GM21529 (cell line): ENCODE measurements at regions not wholly inside any gene's neighbourhood (a gene's known extent, or its start where the extent isn't known, plus 50 kb on each side); places are given as distances from the start of the nearest gene placed in this dataset.

Experiments used
- ATAC-seq: cut with Tn5 transposase; IDR thresholded peaks from one replicate; pipeline ENCODE4 v1.9.1; 2021; ENCODE audit not compliant: unreplicated experiment

GRCh38 chr5:93072831-93073459 lies 508.1 kb downstream of the NR2F1-AS1 start:
- no peak for ATAC-seq

- ATAC-seq = no peak
Measured at GRCh38 chr5:93071710-93072109, 509.3 kb downstream of the NR2F1-AS1 start.

GRCh38 chr5:93070938-93071337 lies 510.1 kb downstream of the NR2F1-AS1 start:
- ATAC-seq = no peak

- ATAC-seq = no peak
Measured at GRCh38 chr5:93069276-93069675, 511.7 kb downstream of the NR2F1-AS1 start.

GRCh38 chr5:93062548-93062947 lies 518.5 kb downstream of the NR2F1-AS1 start:
- no peak for ATAC-seq

- ATAC-seq = no peak
Measured at GRCh38 chr5:93058309-93058708, 522.7 kb downstream of the NR2F1-AS1 start.

GRCh38 chr5:93057311-93057710 lies 523.7 kb downstream of the NR2F1-AS1 start:
- no peak for ATAC-seq

- no peak for ATAC-seq
Measured at GRCh38 chr5:93055971-93056370, 525.0 kb downstream of the NR2F1-AS1 start.

- ATAC-seq = no peak
Measured at GRCh38 chr5:93055561-93055960, 525.5 kb downstream of the NR2F1-AS1 start.

- ATAC-seq = no peak
Measured at GRCh38 chr5:93054424-93055163, 526.4 kb downstream of the NR2F1-AS1 start.

GRCh38 chr5:93053825-93054224 lies 527.2 kb downstream of the NR2F1-AS1 start:
- no peak for ATAC-seq

GRCh38 chr5:93048858-93049257 lies 532.2 kb downstream of the NR2F1-AS1 start:
- no peak for ATAC-seq

- no peak for ATAC-seq
Measured at GRCh38 chr5:93044859-93045666, 536.0 kb downstream of the NR2F1-AS1 start.

GRCh38 chr5:93039888-93040287 lies 541.1 kb downstream of the NR2F1-AS1 start:
- ATAC-seq = no peak

GRCh38 chr5:93034621-93035590 lies 546.1 kb downstream of the NR2F1-AS1 start:
- no peak for ATAC-seq

- ATAC-seq = no peak
Measured at GRCh38 chr5:93022796-93023447, 558.1 kb downstream of the NR2F1-AS1 start.

GRCh38 chr5:93022211-93022610 lies 558.8 kb downstream of the NR2F1-AS1 start:
- no peak for ATAC-seq

- no peak for ATAC-seq
Measured at GRCh38 chr5:93019896-93020295, 561.1 kb downstream of the NR2F1-AS1 start.

- no peak for ATAC-seq
Measured at GRCh38 chr5:93018461-93018860, 562.6 kb downstream of the NR2F1-AS1 start.

- no peak for ATAC-seq
Measured at GRCh38 chr5:93017849-93018248, 563.2 kb downstream of the NR2F1-AS1 start.
